Transverse colon (tissue), 4 donors: ENCODE measurements at regions not wholly inside any gene's neighbourhood (a gene's known extent, or its start where the extent isn't known, plus 50 kb on each side); places are given as distances from the start of the nearest gene placed in this dataset.

Experiments
- DNase-seq: peaks from one replicate; pipeline ENCODE4 v3.0.0-alpha.2; 2019
- H3K27ac ChIP-seq, 4 donors: fragments of 200-600 bp; sonication (generic); 2 replicates each; pipeline ENCODE4 v1.5.1; 2016 to 2018; ENCODE audit warnings: inconsistent platforms in 4 of 4
- H3K27me3 ChIP-seq: fragments of 200-600 bp; sonication (generic); 2 replicates; pipeline ENCODE4 v1.5.1; 2017; ENCODE audit warnings: inconsistent platforms
- H3K36me3 ChIP-seq, 4 donors: fragments of 200-600 bp; sonication (generic); 2 replicates each; pipeline ENCODE4 v1.5.1; 2017 to 2019; ENCODE audit warnings: inconsistent platforms in 4 of 4
- H3K4me1 ChIP-seq, 4 donors: fragments of 200-600 bp; sonication (generic); 2 replicates each; pipeline ENCODE4 v1.5.1; 2017 to 2020; ENCODE audit warnings: inconsistent platforms in 4 of 4
- H3K4me3 ChIP-seq, 4 donors: fragments of 200-600 bp; sonication (generic); 1 replicate in 1 of 4; 2 replicates in 3 of 4; pipeline versions ENCODE4 v1.5.1 to v1.6.1; 2017 to 2019; ENCODE audit warnings: inconsistent platforms in 4 of 4
- H3K9me3 ChIP-seq, 2 donors: fragments of 200-600 bp; sonication (generic); 2 replicates each; pipeline ENCODE4 v1.5.1; 2017 to 2019; ENCODE audit warnings: inconsistent platforms in 2 of 2
- CTCF ChIP-seq, 5 experiments: fragments of 200-600 bp in 3 of 5; fragments of 450-650 bp in 2 of 5; sonication (generic) in 3 of 5; IDR thresholded peaks; 1 replicate in 2 of 5; 2 replicates in 3 of 5; pipeline ENCODE4 v1.5.1; 2016 to 2017; ENCODE audit warnings: antibody characterized with exemption in 5 of 5, inconsistent platforms in 3 of 5, mild to moderate bottlenecking in 2 of 5, moderate library complexity in 1 of 5
- EP300 ChIP-seq: sonication (generic); formaldehyde crosslinking; IDR thresholded peaks from one replicate; pipeline ENCODE4 v1.6.1; 2017; ENCODE audit warnings: antibody characterized with exemption, low read depth
- POLR2A ChIP-seq: fragments of 450-650 bp; IDR thresholded peaks from one replicate; pipeline ENCODE4 v1.6.1; 2016; ENCODE audit warnings: antibody characterized with exemption, mild to moderate bottlenecking, moderate library complexity
- POLR2AphosphoS5 ChIP-seq, 3 donors: sonication (generic); formaldehyde crosslinking; IDR thresholded peaks; one replicate each; pipeline ENCODE4 v1.6.1; 2016; ENCODE audit warnings: antibody characterized with exemption in 3 of 3
- WGBS, 2 donors: methylation state at CpG; one replicate each; pipeline ENCODE4 v1.1.5; 2018; ENCODE audit warnings: low coverage in 1 of 2; 5-methylcytosine and 5-hydroxymethylcytosine counted together
- in situ Hi-C, 4 donors: fragments of 200-750 bp; cut with MboI; loops; one replicate each; pipeline versions ENCODE4 v1.15.0 to v1.15.1; 2017; ENCODE audit warnings: low sequenced_read_pairs in 3 of 4, low pct_ligation_motif_present in 1 of 4, low pct_unique_long_range_greater_than_20kb in 1 of 4
- intact Hi-C: fragments of 100-400 bp; cut with DNase I; formaldehyde crosslinking; loops from one replicate; pipeline ENCODE4 v1.15.1; 2023; ENCODE audit warnings: low total_unique reads

GRCh38 chr6:92150553-92150952 is 1268.8 kb downstream of the EPHA7 start:
- intact Hi-C loops = no loop called here
- TF ChIP-seq POLR2A (no peak), POLR2AphosphoS5 (IDR thresholded peaks at IDR 0.05) (no peak), EP300 (no peak), CTCF (IDR thresholded peaks at IDR 0.05) (no peak)
- no peak for DNase-seq
- no peaks in the 10 kb centered on the region for H3K36me3 ChIP-seq
- H3K27me3 ChIP-seq = no peaks in the 10 kb centered on the region
- H3K4me1 ChIP-seq = no peaks in the 10 kb centered on the region
- in situ Hi-C loops = no loop called here
- H3K27ac ChIP-seq = no peak overlapping the region
- no peak overlapping the region for H3K4me3 ChIP-seq
- H3K9me3 ChIP-seq = no peaks in the 10 kb centered on the region

- 78 to 82% methylated on average over 1 of the region's 1 CpG for WGBS, 2 donors
- Histone ChIP-seq H3K4me3 (no peak overlapping the region), H3K27me3 (no peaks in the 10 kb centered on the region), H3K27ac (no peak overlapping the region), H3K9me3 (no peaks in the 10 kb centered on the region), H3K36me3 (no peaks in the 10 kb centered on the region), H3K4me1 (no peaks in the 10 kb centered on the region)
- intact Hi-C loops = no loop called here
- in situ Hi-C loops = no loop called here
- TF ChIP-seq POLR2A = no peak
- no peak for DNase-seq
These were observed 1272.1 kb downstream of the EPHA7 start for GRCh38 chr6:92147246-92147645.

- no peak for DNase-seq
- H3K4me1 ChIP-seq = no peaks in the 10 kb centered on the region
- in situ Hi-C loops = no loop called here
- H3K9me3 ChIP-seq = no peaks in the 10 kb centered on the region
- TF ChIP-seq CTCF (IDR thresholded peaks at IDR 0.05) = no peak
- TF ChIP-seq EP300 = no peak
- intact Hi-C loops = no loop called here
- H3K4me3 ChIP-seq = no peak overlapping the region
- no peak overlapping the region for H3K27ac ChIP-seq
- no peaks in the 10 kb centered on the region for H3K36me3 ChIP-seq
- 23 to 24% methylated on average over 1 of the region's 1 CpG for WGBS, 2 donors
- no peaks in the 10 kb centered on the region for H3K27me3 ChIP-seq
These were observed 1279.8 kb downstream of the EPHA7 start for GRCh38 chr6:92139601-92140000.

GRCh38 chr6:92132957-92133356 is 1286.4 kb downstream of the EPHA7 start:
- no peaks in the 10 kb centered on the region for H3K9me3 ChIP-seq
- no peak for TF ChIP-seq POLR2AphosphoS5 (IDR thresholded peaks at IDR 0.05)
- 62 to 77% methylated on average over 2 of the region's 2 CpGs for WGBS, 2 donors
- no peak overlapping the region for H3K4me3 ChIP-seq
- in situ Hi-C loops (no loop called here), intact Hi-C loops (no loop called here)
- H3K36me3 ChIP-seq = no peaks in the 10 kb centered on the region
- DNase-seq = no peak
- no peak overlapping the region for H3K27ac ChIP-seq
- no peaks in the 10 kb centered on the region for H3K4me1 ChIP-seq
- no peaks in the 10 kb centered on the region for H3K27me3 ChIP-seq

GRCh38 chr6:92132457-92132856 is 1286.9 kb downstream of the EPHA7 start:
- Histone ChIP-seq H3K27me3 (no peaks in the 10 kb centered on the region), H3K27ac (no peak overlapping the region), H3K9me3 (no peaks in the 10 kb centered on the region), H3K4me3 (no peak overlapping the region), H3K36me3 (no peaks in the 10 kb centered on the region), H3K4me1 (no peaks in the 10 kb centered on the region)
- in situ Hi-C loops = no loop called here
- WGBS, 2 donors = 57 to 61% methylated on average over 4 of the region's 4 CpGs
- no peak for DNase-seq
- intact Hi-C loops = no loop called here
- TF ChIP-seq POLR2A = no peak
- no peak for TF ChIP-seq CTCF (IDR thresholded peaks at IDR 0.05)
- no peak for TF ChIP-seq POLR2AphosphoS5 (IDR thresholded peaks at IDR 0.05)
- no peak for TF ChIP-seq EP300
